BLaER1 (cell line): ENCODE measurements at regions not wholly inside any gene's neighbourhood (a gene's known extent, or its start where the extent isn't known, plus 50 kb on each side); places are given as distances from the start of the nearest gene placed in this dataset.

Experiments
- H3K27ac ChIP-seq: shearing (Covaris generic); formaldehyde crosslinking; 2 replicates; pipeline ENCODE4 v1.8.1; 2022
- H3K27me3 ChIP-seq: shearing (Covaris generic); formaldehyde crosslinking; 2 replicates; pipeline ENCODE4 v1.8.1; 2022
- H3K36me3 ChIP-seq: shearing (Covaris generic); formaldehyde crosslinking; 2 replicates; pipeline ENCODE4 v1.8.1; 2022
- H3K4me1 ChIP-seq: shearing (Covaris generic); formaldehyde crosslinking; 2 replicates; pipeline ENCODE4 v1.8.1; 2022
- H3K4me2 ChIP-seq: shearing (Covaris generic); formaldehyde crosslinking; 2 replicates; pipeline ENCODE4 v1.8.1; 2022
- H3K4me3 ChIP-seq: shearing (Covaris generic); formaldehyde crosslinking; 2 replicates; pipeline ENCODE4 v1.8.1; 2022
- H3K9ac ChIP-seq: shearing (Covaris generic); formaldehyde crosslinking; 2 replicates; pipeline ENCODE4 v1.8.1; 2022
- H3K9me3 ChIP-seq: shearing (Covaris generic); formaldehyde crosslinking; 2 replicates; pipeline ENCODE4 v1.8.1; 2022
- H4K20me1 ChIP-seq: shearing (Covaris generic); formaldehyde crosslinking; 2 replicates; pipeline ENCODE4 v1.8.1; 2022
- Cebpa-rat ChIP-seq: shearing (Covaris generic); IDR thresholded peaks from 2 replicates; pipeline ENCODE4 v1.8.1; 2022

- no peak overlapping the region for H3K27ac ChIP-seq
Observed at GRCh38 chr20:29687438-29687837, 1570.0 kb upstream of the DEFB115 start.

GRCh38 chr20:29689411-29690225 is 1567.8 kb upstream of the DEFB115 start:
- Histone ChIP-seq H3K9ac (no peak overlapping the region), H3K36me3 (no peaks in the 10 kb centered on the region), H3K9me3 (peaks cover 13% of the 10 kb centered on the region; the same call in 1 of the 2 replicates), H4K20me1 (no peaks in the 10 kb centered on the region), H3K4me1 (no peaks in the 10 kb centered on the region), H3K27me3 (no peaks in the 10 kb centered on the region), H3K4me2 (no peak overlapping the region), H3K4me3 (no peak overlapping the region), H3K27ac (no peak overlapping the region)
- no peak for TF ChIP-seq Cebpa-rat

More at GRCh38 chr20:29687438-29687837, 1570.0 kb upstream of the DEFB115 start:
- no peak overlapping the region for H3K4me3 ChIP-seq
- H3K4me1 ChIP-seq, result no peaks in the 10 kb centered on the region
- no peaks in the 10 kb centered on the region for H3K36me3 ChIP-seq
- H3K9ac ChIP-seq, result no peak overlapping the region
- TF ChIP-seq Cebpa-rat, result no peak
- H3K27me3 ChIP-seq, result no peaks in the 10 kb centered on the region
- H3K9me3 ChIP-seq, result peaks cover 13% of the 10 kb centered on the region; the same call in 1 of the 2 replicates
- H4K20me1 ChIP-seq, result no peaks in the 10 kb centered on the region
- H3K4me2 ChIP-seq, result no peak overlapping the region

GRCh38 chr20:29690274-29690673 is 1567.2 kb upstream of the DEFB115 start:
- H3K4me1 ChIP-seq, result no peaks in the 10 kb centered on the region
- no peaks in the 10 kb centered on the region for H4K20me1 ChIP-seq
- H3K4me3 ChIP-seq, result no peak overlapping the region
- no peak overlapping the region for H3K27ac ChIP-seq
- H3K27me3 ChIP-seq, result no peaks in the 10 kb centered on the region
- H3K9me3 ChIP-seq, result peaks cover 13% of the 10 kb centered on the region; the same call in 1 of the 2 replicates
- H3K36me3 ChIP-seq, result no peaks in the 10 kb centered on the region
- H3K4me2 ChIP-seq, result no peak overlapping the region
- no peak overlapping the region for H3K9ac ChIP-seq
- no peak for TF ChIP-seq Cebpa-rat

DNA sequence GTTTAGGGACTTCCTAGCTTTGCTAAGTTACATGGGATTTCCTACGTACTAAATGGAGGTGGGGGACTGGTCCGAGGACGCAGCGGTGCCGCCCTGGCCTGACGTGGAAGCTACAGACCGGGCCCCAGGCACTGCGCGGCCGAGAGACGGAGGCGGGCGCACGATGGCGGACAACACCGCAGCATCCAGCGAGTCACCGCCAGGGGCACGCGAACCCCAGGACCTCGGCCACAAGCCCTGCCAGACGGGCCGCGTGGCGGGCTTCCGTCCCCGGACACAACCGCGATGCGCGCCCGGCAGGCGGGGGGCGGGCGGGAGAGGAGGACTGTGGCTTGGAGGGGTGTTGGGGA is 1516.9 kb upstream of the DEFB115 start:
- Histone ChIP-seq H3K4me3 (no peak overlapping the region), H4K20me1 (no peaks in the 10 kb centered on the region), H3K4me1 (no peaks in the 10 kb centered on the region), H3K4me2 (no peak overlapping the region), H3K9me3 (peaks cover 67% of the 10 kb centered on the region), H3K27me3 (no peaks in the 10 kb centered on the region), H3K9ac (no peak overlapping the region), H3K36me3 (no peaks in the 10 kb centered on the region), H3K27ac (no peak overlapping the region)
- TF ChIP-seq Cebpa-rat, result no peak

DNA sequence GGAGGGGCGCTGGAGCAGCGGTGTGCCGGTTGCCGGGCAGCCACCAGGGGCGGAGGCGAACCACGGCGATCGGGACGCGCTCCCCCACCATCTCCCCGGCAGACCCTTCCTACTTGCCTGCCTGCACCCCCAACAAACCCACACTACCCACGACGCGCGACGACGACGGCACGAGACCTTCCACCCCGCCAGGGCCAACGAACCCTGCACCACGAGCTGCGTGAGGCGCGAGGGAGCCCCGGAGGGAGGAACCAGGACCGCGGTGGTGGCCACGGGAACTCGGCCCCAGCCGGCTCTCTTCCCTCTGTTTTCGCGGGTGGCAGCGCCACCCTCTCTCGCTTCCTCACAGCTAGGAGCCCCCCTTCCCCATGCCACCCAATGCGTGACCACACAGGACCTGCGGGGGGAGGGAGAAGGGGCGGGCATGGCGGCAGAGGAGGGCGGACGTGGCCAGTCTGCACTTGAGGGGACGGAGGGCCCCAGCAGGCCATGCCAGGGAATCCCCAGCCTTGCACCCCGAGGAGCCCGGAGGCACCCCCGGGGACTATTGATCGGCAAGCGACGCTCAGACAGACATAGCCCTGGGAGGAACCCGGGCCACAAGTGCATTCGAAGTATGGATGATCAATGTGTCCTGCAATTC is 1516.4 kb upstream of the DEFB115 start:
- Histone ChIP-seq H4K20me1 (no peaks in the 10 kb centered on the region), H3K4me3 (no peak overlapping the region), H3K27me3 (no peaks in the 10 kb centered on the region), H3K36me3 (no peaks in the 10 kb centered on the region), H3K4me2 (no peak overlapping the region), H3K9me3 (peaks cover 67% of the 10 kb centered on the region), H3K4me1 (no peaks in the 10 kb centered on the region), H3K27ac (no peak overlapping the region), H3K9ac (no peak overlapping the region)
- TF ChIP-seq Cebpa-rat, result no peak

DNA sequence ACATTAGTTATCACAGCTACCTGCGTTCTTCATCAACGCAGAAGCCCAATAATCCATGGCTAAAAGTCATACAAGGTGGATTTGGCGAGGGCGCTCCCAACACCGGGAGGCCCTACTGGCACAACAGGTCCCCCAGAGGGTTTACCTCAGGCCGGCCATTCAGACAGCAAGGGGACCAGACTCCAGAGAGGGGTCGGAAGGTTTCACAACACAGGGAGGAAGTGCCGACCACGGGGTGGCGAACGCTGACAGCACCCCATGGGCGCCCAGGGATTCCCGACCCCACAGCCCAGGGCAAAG is 1515.9 kb upstream of the DEFB115 start:
- H3K9me3 ChIP-seq, result peaks cover 65% of the 10 kb centered on the region

DNA sequence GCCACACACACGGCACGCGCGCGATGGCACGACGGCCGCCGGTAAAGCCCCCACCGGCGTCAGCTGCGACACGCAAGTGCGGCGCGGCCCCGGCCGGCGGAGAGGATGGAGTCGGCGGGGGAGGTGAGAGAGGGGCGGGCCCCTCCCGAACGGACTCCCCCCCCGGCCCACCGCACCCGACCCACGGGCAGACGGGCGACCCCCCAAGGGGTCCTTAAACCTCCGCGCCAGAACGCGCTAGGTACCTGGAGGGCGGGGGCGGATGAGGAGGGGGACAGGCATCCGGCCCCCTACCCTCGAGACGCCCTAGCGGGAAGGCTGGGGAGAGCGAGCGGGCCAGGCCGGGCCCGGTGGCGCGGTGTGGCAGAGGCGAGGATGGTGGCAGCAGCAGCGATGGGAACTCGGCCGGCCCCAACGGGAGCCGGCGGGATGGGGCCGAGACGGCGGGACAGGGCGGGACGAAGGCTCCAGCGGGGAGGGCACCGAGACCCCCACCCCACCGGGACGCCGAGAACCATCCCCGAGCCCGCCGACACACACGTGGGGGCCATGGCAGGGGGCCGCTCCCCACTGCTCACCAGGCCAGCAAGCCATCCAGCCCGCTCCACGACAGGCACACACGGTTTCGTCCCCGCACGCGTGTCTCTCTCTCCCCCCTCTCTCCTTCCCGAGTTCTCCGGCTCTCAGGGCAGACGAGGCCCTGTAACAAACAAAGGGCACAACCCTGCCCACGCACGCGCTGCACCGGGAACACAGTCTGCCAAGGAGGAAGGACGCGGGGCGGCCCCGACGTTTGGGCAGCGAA is 1515.4 kb upstream of the DEFB115 start:
- Histone ChIP-seq H3K4me1 (no peaks in the 10 kb centered on the region), H3K27ac (no peak overlapping the region), H3K27me3 (no peaks in the 10 kb centered on the region), H3K9ac (no peak overlapping the region), H3K4me3 (peak overlapping the region; percentile 25; the same call in 1 of the 2 replicates), H3K4me2 (no peak overlapping the region), H4K20me1 (no peaks in the 10 kb centered on the region), H3K9me3 (peaks cover 60% of the 10 kb centered on the region), H3K36me3 (no peaks in the 10 kb centered on the region)
- no peak for TF ChIP-seq Cebpa-rat

More for the DNA sequence above, 1515.9 kb upstream of the DEFB115 start:
- no peak overlapping the region for H3K4me3 ChIP-seq
- TF ChIP-seq Cebpa-rat, result no peak
- no peak overlapping the region for H3K27ac ChIP-seq
- H3K36me3 ChIP-seq, result no peaks in the 10 kb centered on the region
- H3K27me3 ChIP-seq, result no peaks in the 10 kb centered on the region
- H3K4me2 ChIP-seq, result no peak overlapping the region
- H3K4me1 ChIP-seq, result no peaks in the 10 kb centered on the region
- no peak overlapping the region for H3K9ac ChIP-seq
- no peaks in the 10 kb centered on the region for H4K20me1 ChIP-seq

GRCh38 chr20:29742699-29743100 is 1514.8 kb upstream of the DEFB115 start:
- Histone ChIP-seq H3K4me3 (peak overlapping the region; percentile 25; the same call in 1 of the 2 replicates), H3K4me1 (no peaks in the 10 kb centered on the region), H3K36me3 (no peaks in the 10 kb centered on the region), H3K27me3 (no peaks in the 10 kb centered on the region), H3K9ac (no peak overlapping the region), H3K27ac (no peak overlapping the region), H3K9me3 (peaks cover 53% of the 10 kb centered on the region), H3K4me2 (no peak overlapping the region), H4K20me1 (no peaks in the 10 kb centered on the region)
- no peak for TF ChIP-seq Cebpa-rat

- no peak overlapping the region for H3K27ac ChIP-seq
- H3K9ac ChIP-seq, result no peak overlapping the region
- TF ChIP-seq Cebpa-rat, result no peak
- H3K4me3 ChIP-seq, result peak overlapping the region; percentile 25; the same call in 1 of the 2 replicates
- no peaks in the 10 kb centered on the region for H3K27me3 ChIP-seq
- no peaks in the 10 kb centered on the region for H3K36me3 ChIP-seq
- H4K20me1 ChIP-seq, result no peaks in the 10 kb centered on the region
- H3K4me2 ChIP-seq, result no peak overlapping the region
- peaks cover 48% of the 10 kb centered on the region for H3K9me3 ChIP-seq
- no peaks in the 10 kb centered on the region for H3K4me1 ChIP-seq
Observed at GRCh38 chr20:29743101-29743931, 1514.1 kb upstream of the DEFB115 start.
